GM19035 (cell line): ENCODE measurements at regions not wholly inside any gene's neighbourhood (a gene's known extent, or its start where the extent isn't known, plus 50 kb on each side); places are given as distances from the start of the nearest gene placed in this dataset.

Experiments used
- ATAC-seq: cut with Tn5 transposase; IDR thresholded peaks from one replicate; pipeline ENCODE4 v1.9.1; 2021; ENCODE audit not compliant: unreplicated experiment

GRCh38 chr4:17301266-17301665 lies 210.6 kb downstream of the QDPR start:
- ATAC-seq = no peak

- ATAC-seq = no peak
These were observed 214.7 kb downstream of the QDPR start for GRCh38 chr4:17296921-17297890.

DNA sequence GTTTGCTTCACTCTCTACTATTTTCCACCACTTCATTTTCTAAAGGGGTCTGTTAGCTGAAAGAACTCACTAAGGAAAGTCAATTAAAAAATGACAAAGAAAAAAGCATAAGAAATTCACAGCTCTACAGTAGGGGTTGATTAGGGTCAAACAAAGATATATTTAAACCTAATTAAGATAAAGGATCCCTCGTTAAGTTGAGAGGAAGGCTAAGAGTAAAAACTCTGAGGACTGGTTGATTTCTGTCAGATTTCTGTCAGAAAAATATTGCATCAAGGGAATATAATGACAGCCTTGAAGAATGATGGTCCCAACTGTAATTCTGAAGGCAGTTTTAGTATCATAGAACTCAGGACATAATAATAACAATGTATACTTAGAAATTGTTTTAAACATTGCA lies 218.0 kb downstream of the QDPR start:
- ATAC-seq = no peak

GRCh38 chr4:17288151-17288550 lies 223.7 kb downstream of the QDPR start:
- ATAC-seq = no peak

GRCh38 chr4:17286752-17287460 lies 225.0 kb downstream of the QDPR start:
- ATAC-seq = no peak

GRCh38 chr4:17285747-17286146 lies 226.1 kb downstream of the QDPR start:
- ATAC-seq = no peak

GRCh38 chr4:17284323-17285175 lies 227.3 kb downstream of the QDPR start:
- ATAC-seq = no peak

GRCh38 chr4:17283832-17284231 lies 228.1 kb downstream of the QDPR start:
- no peak for ATAC-seq

DNA sequence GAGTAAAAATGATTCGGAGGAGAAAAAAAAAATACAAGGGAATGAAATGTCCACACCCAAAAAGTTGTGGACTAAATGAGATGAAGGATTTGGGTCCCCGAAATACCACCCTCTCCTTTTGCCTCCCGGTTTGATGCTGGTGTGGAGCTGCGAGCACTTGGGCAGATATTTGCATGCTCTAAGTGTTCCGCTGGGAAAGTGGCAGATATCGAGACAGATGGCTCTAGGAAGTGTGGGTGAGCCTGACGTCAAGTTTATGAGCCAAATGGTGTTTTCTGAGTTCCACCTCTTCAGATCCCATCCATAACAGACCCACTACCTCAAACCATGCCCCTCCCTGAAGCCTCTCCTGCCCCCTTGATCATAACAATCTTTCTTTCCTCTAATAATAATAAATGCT lies 228.6 kb downstream of the QDPR start:
- no peak for ATAC-seq

DNA sequence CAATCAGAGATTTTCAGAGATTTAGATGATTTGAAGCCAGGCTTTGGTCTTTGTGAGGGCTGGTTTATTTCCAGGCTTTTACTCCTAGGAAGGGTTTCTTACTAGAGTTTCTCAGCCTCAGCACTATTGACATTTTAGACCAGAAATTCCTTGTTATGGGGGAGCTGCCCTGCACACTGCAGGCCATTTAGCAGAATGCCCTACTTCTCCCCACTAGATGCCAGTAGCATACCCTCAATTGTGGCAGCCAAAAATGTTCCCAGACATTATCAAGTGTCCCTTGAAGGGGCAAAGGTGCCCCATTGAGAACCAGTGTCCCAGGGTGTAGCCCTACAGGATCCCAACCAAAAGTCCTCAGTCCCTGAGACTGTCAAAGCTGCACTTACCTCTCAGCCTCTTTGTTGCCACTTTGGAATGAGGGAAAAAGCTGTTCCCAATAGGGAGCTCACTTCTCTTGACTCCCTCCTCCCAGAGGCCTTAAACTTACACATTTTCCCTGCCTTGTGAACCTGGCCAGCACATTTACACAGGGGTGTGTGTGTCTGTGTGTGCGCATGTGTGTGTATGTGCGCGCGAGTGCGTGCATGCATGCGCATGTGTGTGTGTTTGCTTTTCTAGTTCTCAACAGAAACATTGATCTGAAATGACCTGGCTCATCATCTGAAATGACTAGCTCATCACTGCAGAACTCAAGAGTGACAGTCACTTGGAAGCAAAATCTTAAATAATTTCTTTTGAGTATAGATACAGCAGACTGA lies 231.4 kb downstream of the QDPR start:
- no peak for ATAC-seq

DNA sequence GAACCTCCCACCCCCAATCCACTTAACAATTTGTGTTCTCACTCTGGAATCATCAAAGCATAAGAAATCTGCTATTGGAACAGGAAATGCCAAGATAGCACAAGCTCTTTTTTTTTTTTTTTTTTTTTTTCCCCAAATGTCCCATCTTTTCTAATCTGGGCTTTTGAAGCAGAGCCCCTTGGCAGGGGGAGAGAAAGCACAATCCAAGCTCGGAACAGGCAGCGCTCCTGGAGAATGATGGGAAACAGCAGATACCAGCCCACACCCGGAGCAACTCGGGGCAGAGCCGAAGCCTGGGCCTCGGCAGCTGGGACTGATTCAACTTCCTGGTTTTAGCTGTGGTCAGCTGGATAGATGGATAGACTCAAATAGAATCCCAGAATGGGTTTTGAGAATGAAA lies 235.1 kb downstream of the QDPR start:
- ATAC-seq = no peak

GRCh38 chr4:17275836-17276235 lies 236.1 kb downstream of the QDPR start:
- no peak for ATAC-seq

DNA sequence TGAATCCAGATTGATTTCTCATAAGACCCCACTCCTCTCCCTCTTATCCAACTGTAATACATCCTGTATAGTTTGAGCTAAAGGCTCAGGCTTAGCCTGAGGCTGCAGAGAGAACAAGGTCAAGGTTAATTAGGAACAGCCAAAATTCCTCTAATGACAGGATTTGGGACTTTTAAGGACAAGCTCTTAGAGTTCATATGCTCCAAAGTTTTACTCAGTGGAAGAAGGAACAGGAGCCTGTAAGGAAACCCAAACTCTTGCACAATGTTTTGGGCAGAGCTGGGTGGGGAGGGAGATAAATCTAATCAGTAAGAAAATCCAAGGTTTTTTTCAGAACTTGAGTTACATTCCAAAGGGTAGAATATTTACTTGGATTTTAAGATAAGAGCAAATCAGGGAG lies 238.8 kb downstream of the QDPR start:
- no peak for ATAC-seq

- ATAC-seq = no peak
These were observed 239.7 kb downstream of the QDPR start for GRCh38 chr4:17272154-17272553.

DNA sequence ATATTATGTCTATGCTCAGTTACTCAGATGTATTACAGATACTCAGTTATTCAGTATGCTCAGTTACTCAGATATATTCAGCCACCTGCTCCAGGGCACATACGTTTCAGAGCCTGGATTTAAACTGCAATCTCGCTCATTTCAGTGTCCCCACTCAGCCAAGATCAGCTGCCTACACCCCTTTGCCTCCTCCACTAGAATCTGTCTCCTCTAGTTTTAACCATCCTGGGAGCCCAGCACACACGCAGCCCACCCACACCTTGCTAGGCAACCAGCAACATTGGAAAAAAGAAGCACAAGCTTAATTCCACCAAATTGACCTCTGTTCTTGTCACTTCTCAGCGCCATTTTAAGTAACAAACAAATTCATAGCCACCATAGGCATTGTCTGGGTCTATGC lies 246.2 kb downstream of the QDPR start:
- ATAC-seq = no peak

- ATAC-seq = no peak
These were observed 246.8 kb downstream of the QDPR start for GRCh38 chr4:17265139-17265538.

- ATAC-seq = no peak
These were observed 251.6 kb downstream of the QDPR start for GRCh38 chr4:17260166-17260907.

DNA sequence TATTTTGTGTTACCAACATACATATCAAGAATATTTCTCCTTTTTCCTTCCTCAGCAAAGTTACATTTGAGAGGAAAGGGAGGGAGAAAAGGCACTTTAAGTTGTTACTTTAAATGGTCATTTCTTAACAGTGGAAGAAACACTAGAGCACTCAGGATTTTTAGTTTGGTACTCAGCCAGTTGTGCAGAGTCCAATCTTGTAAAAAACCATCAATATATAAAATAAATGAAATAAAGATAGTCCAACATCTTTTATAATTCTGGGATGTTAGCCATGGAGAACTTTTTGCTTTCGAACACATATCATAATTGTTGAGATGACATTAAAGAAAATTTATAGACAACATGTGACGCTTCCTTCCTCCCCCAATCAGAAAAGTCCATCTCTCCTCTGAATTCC lies 253.8 kb downstream of the QDPR start:
- no peak for ATAC-seq

- ATAC-seq = no peak
These were observed 259.8 kb downstream of the QDPR start for GRCh38 chr4:17252131-17252530.

- ATAC-seq = no peak
These were observed 260.8 kb downstream of the QDPR start for GRCh38 chr4:17251101-17251500.
